GM12892 (cell line): ENCODE measurements at regions not wholly inside any gene's neighbourhood (a gene's known extent, or its start where the extent isn't known, plus 50 kb on each side); places are given as distances from the start of the nearest gene placed in this dataset.

Experiments
- POLR2A ChIP-seq: IDR thresholded peaks from 2 replicates; pipeline ENCODE4 v1.6.1; 2011; ENCODE audit warnings: low read depth, low read length, control low read depth
- POLR2AphosphoS5 ChIP-seq: IDR thresholded peaks from 2 replicates; pipeline ENCODE4 v1.6.1; 2011; ENCODE audit warnings: low read depth, low read length, control low read depth
- TAF1 ChIP-seq: IDR thresholded peaks from 2 replicates; pipeline ENCODE4 v1.6.1; 2011; ENCODE audit warnings: low read depth, mild to moderate bottlenecking, control low read depth, low read length, borderline replicate concordance

- TF ChIP-seq POLR2A (no peak), TAF1 (no peak), POLR2AphosphoS5 (no peak)
These were observed 220.0 kb downstream of the METTL4 start for GRCh38 chr18:2351126-2351850.
